SKM-1 (cell line): ENCODE measurements at regions not wholly inside any gene's neighbourhood (a gene's known extent, or its start where the extent isn't known, plus 50 kb on each side); places are given as distances from the start of the nearest gene placed in this dataset.

ENCODE experiments used
- DNase-seq: peaks from one replicate; lab custom pipeline; 2025; ENCODE audit not compliant: unreplicated experiment; lab: John Stamatoyannopoulos, UW

GRCh38 chr14:35989736-35990135, 163.6 kb downstream of the BRMS1L start:
- no peak for DNase-seq

GRCh38 chr14:35988972-35989690, 163.0 kb downstream of the BRMS1L start:
- DNase-seq: no peak

- DNase-seq: no peak
These were observed 162.4 kb downstream of the BRMS1L start for GRCh38 chr14:35988550-35988949.

GRCh38 chr14:35987731-35988130, 161.6 kb downstream of the BRMS1L start:
- DNase-seq: no peak

GRCh38 chr14:35986219-35986573, 160.1 kb downstream of the BRMS1L start:
- peak; percentile 17 for DNase-seq

- no peak for DNase-seq
These were observed 159.5 kb downstream of the BRMS1L start for GRCh38 chr14:35985474-35986218.

- DNase-seq: no peak
These were observed 153.4 kb downstream of the BRMS1L start for GRCh38 chr14:35979531-35979930.

GRCh38 chr14:35978561-35978960, 152.4 kb downstream of the BRMS1L start:
- no peak for DNase-seq

- no peak for DNase-seq
These were observed 149.7 kb downstream of the BRMS1L start for GRCh38 chr14:35975814-35976213.

- no peak for DNase-seq
These were observed 147.6 kb downstream of the BRMS1L start for GRCh38 chr14:35973770-35974169.

GRCh38 chr14:35971965-35972630, 146.0 kb downstream of the BRMS1L start:
- DNase-seq: no peak

- DNase-seq: no peak
These were observed 143.2 kb downstream of the BRMS1L start for GRCh38 chr14:35969310-35969709.

GRCh38 chr14:35965400-35965799, 139.3 kb downstream of the BRMS1L start:
- no peak for DNase-seq

- no peak for DNase-seq
These were observed 138.7 kb downstream of the BRMS1L start for GRCh38 chr14:35964697-35965286.

GRCh38 chr14:35963209-35963608, 137.1 kb downstream of the BRMS1L start:
- DNase-seq: no peak

- no peak for DNase-seq
These were observed 135.6 kb downstream of the BRMS1L start for GRCh38 chr14:35961697-35962274.

- DNase-seq: no peak
These were observed 133.7 kb downstream of the BRMS1L start for GRCh38 chr14:35959835-35960234.

- no peak for DNase-seq
These were observed 132.4 kb downstream of the BRMS1L start for GRCh38 chr14:35958499-35958898.

GRCh38 chr14:35956376-35957085, 130.4 kb downstream of the BRMS1L start:
- DNase-seq: no peak

GRCh38 chr14:35952584-35952983, 126.4 kb downstream of the BRMS1L start:
- DNase-seq: no peak
